Central memory CD8-positive, alpha-beta T cell (primary cell): ENCODE measurements at regions not wholly inside any gene's neighbourhood (a gene's known extent, or its start where the extent isn't known, plus 50 kb on each side); places are given as distances from the start of the nearest gene placed in this dataset.

Source experiments
- ATAC-seq: fragments of 150-1000 bp; cut with Tn5 transposase; replicated peaks from 2 replicates; pipeline ENCODE4 v1.10.0; 2022; ENCODE audit warnings: mild to moderate bottlenecking, moderate FRiP score, moderate number of reproducible peaks; ENCODE audit not compliant: poor library complexity, severe bottlenecking; ENCODE audit errors: extremely low read depth
- DNase-seq, 2 donors: peaks; one replicate each; pipeline ENCODE4 v3.0.0; 2021; ENCODE audit warnings: low spot score in 2 of 2
- H3K27ac Mint-ChIP-seq: one replicate; pipeline ENCODE4 v1.8.0; 2022; ENCODE audit warnings: low read depth, mild to moderate bottlenecking, moderate library complexity, mixed read lengths
- H3K27me3 Mint-ChIP-seq: one replicate; pipeline ENCODE4 v1.8.0; 2022; ENCODE audit warnings: mixed read lengths
- H3K36me3 Mint-ChIP-seq: one replicate; pipeline ENCODE4 v1.8.0; 2022; ENCODE audit warnings: mild to moderate bottlenecking, moderate library complexity, mixed read lengths; ENCODE audit not compliant: insufficient read depth
- H3K4me1 Mint-ChIP-seq: one replicate; pipeline ENCODE4 v1.8.0; 2022; ENCODE audit warnings: mixed read lengths
- H3K4me3 Mint-ChIP-seq: one replicate; pipeline ENCODE4 v1.8.0; 2022; ENCODE audit warnings: mild to moderate bottlenecking, moderate library complexity, mixed read lengths
- H3K9me3 Mint-ChIP-seq: one replicate; pipeline ENCODE4 v1.8.0; 2022; ENCODE audit warnings: mixed read lengths

GRCh38 chr6:19298421-19298820, 538.7 kb upstream of the ID4 start:
- DNase-seq (no peak), ATAC-seq (no peak)
- no peaks in the 10 kb centered on the region for H3K4me1 Mint-ChIP-seq
- H3K4me3 Mint-ChIP-seq: no peak overlapping the region
- peaks cover 8% of the 10 kb centered on the region for H3K9me3 Mint-ChIP-seq
- H3K27me3 Mint-ChIP-seq: no peaks in the 10 kb centered on the region
- H3K27ac Mint-ChIP-seq: no peak overlapping the region
- no peaks in the 10 kb centered on the region for H3K36me3 Mint-ChIP-seq

DNA sequence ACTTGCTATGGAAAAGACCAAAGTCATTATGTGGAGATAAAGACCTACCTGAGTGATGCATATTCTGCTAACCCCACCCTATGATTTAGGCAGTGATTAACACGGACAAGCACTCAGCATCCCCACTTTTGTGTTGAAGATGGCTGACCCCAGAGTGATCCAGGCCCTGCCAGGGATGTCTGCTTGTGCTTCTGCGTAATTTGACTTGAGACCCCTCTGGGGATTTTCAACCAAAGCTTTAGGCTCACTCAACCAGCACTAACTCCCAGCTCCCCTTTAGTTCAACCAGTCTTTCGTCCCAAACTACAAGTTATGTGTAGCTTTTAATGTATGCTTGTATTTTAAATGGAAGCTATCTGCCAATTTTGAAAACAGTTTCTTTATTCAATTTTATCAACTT, 538.0 kb upstream of the ID4 start:
- Mint-ChIP-seq H3K27ac (no peak overlapping the region), H3K4me3 (no peak overlapping the region), H3K4me1 (no peaks in the 10 kb centered on the region), H3K36me3 (no peaks in the 10 kb centered on the region), H3K27me3 (no peaks in the 10 kb centered on the region), H3K9me3 (peaks cover 9% of the 10 kb centered on the region)
- no peak for ATAC-seq
- no peak for DNase-seq

DNA sequence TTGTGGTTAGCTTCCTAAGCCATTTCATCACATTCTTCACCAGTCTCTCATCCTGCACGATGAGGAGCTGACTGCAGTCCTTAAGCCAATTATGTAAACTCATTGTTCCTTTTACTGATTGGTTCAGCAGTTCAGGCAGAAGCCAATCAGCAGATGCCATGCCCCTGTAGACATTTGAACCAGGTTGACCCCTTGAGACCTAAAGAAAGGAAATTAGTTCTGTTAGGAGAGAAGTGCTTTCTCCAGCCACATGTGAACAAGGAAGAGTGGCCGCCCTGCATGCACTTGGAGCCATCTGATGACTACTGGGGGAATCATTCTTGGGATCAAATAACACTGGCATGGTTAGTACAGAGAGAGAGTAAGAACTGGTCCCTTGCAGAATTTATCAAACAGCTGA, 535.2 kb upstream of the ID4 start:
- no peak for ATAC-seq
- DNase-seq: no peak
- Mint-ChIP-seq H3K27me3 (no peaks in the 10 kb centered on the region), H3K4me3 (no peak overlapping the region), H3K27ac (no peak overlapping the region), H3K4me1 (no peaks in the 10 kb centered on the region), H3K36me3 (no peaks in the 10 kb centered on the region), H3K9me3 (peaks cover 15% of the 10 kb centered on the region)

DNA sequence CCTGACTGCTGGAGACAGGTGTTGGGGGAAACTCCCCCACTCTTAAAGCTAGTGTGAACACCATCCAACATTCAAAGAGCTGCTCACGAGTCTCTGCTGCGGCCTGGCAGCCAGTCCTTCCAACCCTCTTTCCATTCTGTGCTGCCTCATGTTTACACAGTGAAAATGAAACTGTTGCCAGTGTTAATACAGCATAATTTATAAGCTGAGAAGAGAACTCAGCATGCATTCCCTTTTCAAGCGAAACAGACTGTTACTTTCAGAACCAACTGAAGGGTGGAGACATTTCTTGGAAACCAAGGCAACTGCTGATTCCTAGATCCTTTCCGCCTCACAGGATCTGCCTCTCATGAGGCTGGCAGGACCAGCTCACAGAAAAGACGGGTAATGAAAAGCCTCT, 533.8 kb upstream of the ID4 start:
- DNase-seq (no peak), ATAC-seq (no peak)
- peaks cover 15% of the 10 kb centered on the region for H3K9me3 Mint-ChIP-seq
- H3K27me3 Mint-ChIP-seq: no peaks in the 10 kb centered on the region
- no peaks in the 10 kb centered on the region for H3K4me1 Mint-ChIP-seq
- no peak overlapping the region for H3K4me3 Mint-ChIP-seq
- no peaks in the 10 kb centered on the region for H3K36me3 Mint-ChIP-seq
- H3K27ac Mint-ChIP-seq: no peak overlapping the region

- Mint-ChIP-seq H3K27ac (no peak overlapping the region), H3K4me3 (no peak overlapping the region), H3K36me3 (no peaks in the 10 kb centered on the region), H3K9me3 (peaks cover 18% of the 10 kb centered on the region), H3K4me1 (no peaks in the 10 kb centered on the region), H3K27me3 (no peaks in the 10 kb centered on the region)
- ATAC-seq (no peak), DNase-seq (no peak)
These were observed 527.5 kb upstream of the ID4 start for GRCh38 chr6:19309661-19310060.

DNA sequence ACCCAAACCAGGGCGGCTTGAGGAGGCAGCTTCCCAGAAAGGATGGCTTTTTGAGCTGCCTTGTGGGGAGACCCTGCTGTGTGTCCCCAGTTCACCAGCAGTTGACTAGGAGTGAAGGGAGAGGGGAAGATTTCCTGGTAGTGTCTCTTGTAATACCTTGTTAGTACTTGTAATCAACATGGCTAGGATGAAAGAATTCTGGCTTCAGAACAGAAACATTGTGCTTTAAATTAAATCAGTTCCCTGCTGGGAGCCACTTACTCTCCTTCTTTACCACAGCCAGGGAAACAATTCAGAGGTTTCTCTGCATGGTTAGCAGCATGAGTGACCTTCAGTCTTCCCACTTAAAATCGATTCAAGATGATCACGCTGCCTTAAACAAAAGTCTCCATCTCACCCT, 525.4 kb upstream of the ID4 start:
- Mint-ChIP-seq H3K27me3 (no peaks in the 10 kb centered on the region), H3K9me3 (peaks cover 18% of the 10 kb centered on the region), H3K27ac (no peak overlapping the region), H3K4me1 (no peaks in the 10 kb centered on the region), H3K36me3 (no peaks in the 10 kb centered on the region), H3K4me3 (no peak overlapping the region)
- no peak for ATAC-seq
- no peak for DNase-seq

- Mint-ChIP-seq H3K27ac (no peak overlapping the region), H3K4me1 (no peaks in the 10 kb centered on the region), H3K36me3 (no peaks in the 10 kb centered on the region), H3K4me3 (no peak overlapping the region), H3K27me3 (no peaks in the 10 kb centered on the region), H3K9me3 (peaks cover 18% of the 10 kb centered on the region)
- ATAC-seq: no peak
- DNase-seq: no peak
These were observed 524.8 kb upstream of the ID4 start for GRCh38 chr6:19312241-19312978.

GRCh38 chr6:19317431-19317986, 519.7 kb upstream of the ID4 start:
- Mint-ChIP-seq H3K4me1 (no peaks in the 10 kb centered on the region), H3K36me3 (no peaks in the 10 kb centered on the region), H3K4me3 (no peak overlapping the region), H3K27ac (no peak overlapping the region), H3K27me3 (no peaks in the 10 kb centered on the region), H3K9me3 (peaks cover 11% of the 10 kb centered on the region)
- DNase-seq: no peak
- no peak for ATAC-seq

- DNase-seq (no peak), ATAC-seq (no peak)
- Mint-ChIP-seq H3K36me3 (no peaks in the 10 kb centered on the region), H3K9me3 (peaks cover 11% of the 10 kb centered on the region), H3K4me1 (no peaks in the 10 kb centered on the region), H3K4me3 (no peak overlapping the region), H3K27ac (no peak overlapping the region), H3K27me3 (no peaks in the 10 kb centered on the region)
These were observed 518.2 kb upstream of the ID4 start for GRCh38 chr6:19319005-19319404.

GRCh38 chr6:19320111-19320581, 517.0 kb upstream of the ID4 start:
- Mint-ChIP-seq H3K27me3 (no peaks in the 10 kb centered on the region), H3K9me3 (peaks cover 6% of the 10 kb centered on the region)

GRCh38 chr6:19322691-19323485, 514.3 kb upstream of the ID4 start:
- no peaks in the 10 kb centered on the region for H3K36me3 Mint-ChIP-seq
- H3K27ac Mint-ChIP-seq: no peak overlapping the region
- no peak for ATAC-seq
- DNase-seq: no peak
- H3K4me3 Mint-ChIP-seq: no peak overlapping the region
- H3K27me3 Mint-ChIP-seq: no peaks in the 10 kb centered on the region
- no peaks in the 10 kb centered on the region for H3K4me1 Mint-ChIP-seq
- H3K9me3 Mint-ChIP-seq: peaks cover 6% of the 10 kb centered on the region

More at GRCh38 chr6:19320111-19320581, 517.0 kb upstream of the ID4 start:
- H3K4me3 Mint-ChIP-seq: no peak overlapping the region
- no peak overlapping the region for H3K27ac Mint-ChIP-seq
- H3K4me1 Mint-ChIP-seq: no peaks in the 10 kb centered on the region
- ATAC-seq (no peak), DNase-seq (no peak)
- no peaks in the 10 kb centered on the region for H3K36me3 Mint-ChIP-seq

DNA sequence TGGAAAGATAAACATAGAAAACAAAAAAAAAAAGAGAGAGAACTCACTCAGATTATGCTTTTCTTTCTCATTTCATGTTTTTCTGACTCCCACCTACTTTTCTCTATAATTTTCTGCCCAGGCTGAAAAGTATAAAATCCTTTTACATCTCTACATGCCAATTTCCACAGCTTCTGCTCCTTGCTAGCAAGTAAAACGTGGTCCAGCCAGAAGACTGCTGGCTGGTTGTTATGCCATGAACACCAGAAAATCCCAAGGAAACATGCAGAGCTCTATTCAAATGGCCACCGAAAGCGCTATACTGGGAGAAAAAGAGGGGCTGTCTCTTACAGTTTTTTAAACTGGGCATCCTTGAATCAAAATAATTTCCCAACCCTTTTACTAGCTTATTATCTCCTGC, 512.8 kb upstream of the ID4 start:
- H3K4me1 Mint-ChIP-seq: no peaks in the 10 kb centered on the region
- DNase-seq: no peak
- peaks cover 2% of the 10 kb centered on the region for H3K9me3 Mint-ChIP-seq
- no peaks in the 10 kb centered on the region for H3K36me3 Mint-ChIP-seq
- no peak overlapping the region for H3K27ac Mint-ChIP-seq
- H3K4me3 Mint-ChIP-seq: no peak overlapping the region
- no peak for ATAC-seq
- H3K27me3 Mint-ChIP-seq: no peaks in the 10 kb centered on the region

DNA sequence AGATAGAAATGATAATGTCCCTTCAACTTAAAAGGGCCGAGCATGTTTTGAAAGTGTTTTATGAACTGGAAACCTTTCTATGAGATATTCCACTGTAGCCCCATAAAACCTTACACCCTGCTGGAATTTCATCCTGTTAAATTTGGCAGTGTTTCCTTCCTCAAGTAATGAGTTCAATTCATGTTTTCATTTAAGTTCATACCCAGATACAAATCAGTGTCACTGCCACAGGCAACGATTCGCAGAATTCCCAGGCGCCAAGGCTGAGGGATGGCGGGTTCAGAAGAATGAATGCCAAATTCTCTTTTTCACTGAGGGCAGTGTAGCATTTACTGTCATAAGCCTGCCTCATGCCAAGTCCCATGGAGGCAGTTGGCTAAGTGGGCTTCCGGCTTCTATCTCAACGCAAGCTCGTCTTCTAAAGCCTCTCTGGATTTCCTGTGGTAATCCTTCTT, 511.8 kb upstream of the ID4 start:
- Mint-ChIP-seq H3K4me3 (no peak overlapping the region), H3K27ac (no peak overlapping the region), H3K27me3 (no peaks in the 10 kb centered on the region), H3K36me3 (no peaks in the 10 kb centered on the region), H3K4me1 (no peaks in the 10 kb centered on the region), H3K9me3 (peaks cover 5% of the 10 kb centered on the region)
- ATAC-seq: no peak
- DNase-seq: no peak
